ENCODE measurements at regions not wholly inside any gene's neighbourhood (a gene's known extent, or its start where the extent isn't known, plus 50 kb on each side); places are given as distances from the start of the nearest gene placed in this dataset.

DNA sequence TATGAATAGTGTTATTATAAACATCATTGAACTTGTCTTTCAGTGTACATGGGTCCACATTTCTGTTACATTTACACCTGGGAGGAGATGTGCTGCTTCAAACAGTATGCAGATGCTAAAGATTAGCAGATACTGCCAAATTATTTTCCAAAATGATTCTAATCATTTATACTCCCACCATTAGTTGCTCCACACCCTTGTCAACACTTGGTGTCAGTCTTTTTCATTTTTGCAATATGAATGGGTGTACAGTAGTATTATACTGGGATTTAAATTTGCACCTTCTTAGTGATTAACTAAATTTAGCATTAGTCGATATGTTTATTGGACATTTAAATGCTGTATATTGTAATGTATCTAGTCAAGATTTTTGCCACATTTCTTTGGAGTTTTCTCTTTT, 131.6 kb upstream of the GRID2 start:
- Histone ChIP-seq H3K27ac (ENCODE audit: low read depth, low read length) (no peak overlapping the region), H3K4me3 (ENCODE audit: low read depth, low read length) (no peak overlapping the region), H3K9me3 (ENCODE audit: control insufficient read depth, insufficient read depth, low read length) (no peaks in the 10 kb centered on the region), H3K27me3 (ENCODE audit: control insufficient read depth, insufficient read depth, low read length) (no peaks in the 10 kb centered on the region)
- TF ChIP-seq CTCF (IDR thresholded peaks at IDR 0.05; ENCODE audit: low read depth, low read length): peak; percentile 47
- DNase-seq (ENCODE audit: low read depth, low spot score): no peak
- POLR2A ChIA-PET: no interaction called here
- CTCF ChIA-PET: no interaction called here

GRCh38 chr4:92175250-92175649, 128.5 kb upstream of the GRID2 start:
- no peak for DNase-seq (ENCODE audit: low read depth, low spot score)
- H3K27me3 ChIP-seq (ENCODE audit: control insufficient read depth, insufficient read depth, low read length): no peaks in the 10 kb centered on the region
- no peak overlapping the region for H3K27ac ChIP-seq (ENCODE audit: low read depth, low read length)
- TF ChIP-seq CTCF (IDR thresholded peaks at IDR 0.05; ENCODE audit: low read depth, low read length): no peak
- H3K4me3 ChIP-seq (ENCODE audit: low read depth, low read length): no peak overlapping the region
- POLR2A ChIA-PET: no interaction called here
- no peaks in the 10 kb centered on the region for H3K9me3 ChIP-seq (ENCODE audit: control insufficient read depth, insufficient read depth, low read length)
- CTCF ChIA-PET: no interaction called here

DNA sequence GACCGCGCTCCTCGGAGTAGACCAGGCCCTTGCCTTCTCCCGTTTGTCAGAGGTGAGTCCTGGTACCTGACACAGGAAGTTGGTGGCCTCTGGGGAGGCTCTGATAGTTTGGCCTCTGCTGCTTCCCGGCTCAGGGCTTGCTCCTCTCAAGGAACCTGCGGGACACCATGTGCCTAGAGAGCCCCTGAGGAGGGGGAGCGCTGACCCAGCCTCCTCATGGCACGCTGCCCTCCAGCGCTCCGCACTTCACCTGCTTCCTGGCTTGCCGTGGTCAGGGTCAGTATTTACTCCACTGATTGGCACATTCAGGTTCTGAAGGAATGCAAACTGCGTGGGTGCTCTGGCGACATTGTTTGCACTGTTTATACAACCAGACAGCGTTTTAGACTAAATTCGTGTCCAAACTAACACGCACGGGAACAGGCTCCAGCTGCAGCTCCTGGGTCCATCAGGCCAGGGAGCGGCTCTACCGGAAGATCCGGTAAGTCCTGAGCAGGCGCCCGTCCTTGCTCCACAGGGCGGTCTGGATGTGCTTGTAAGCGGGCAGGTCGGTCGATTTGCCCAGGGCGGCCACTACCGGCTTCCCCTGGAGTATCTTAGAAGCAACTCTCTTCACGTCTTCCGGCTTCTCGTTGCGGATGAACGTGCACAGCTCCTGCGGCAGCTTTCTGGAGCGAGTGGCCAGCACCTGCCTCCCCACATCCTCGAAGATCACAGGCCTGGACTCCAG, 121.6 kb upstream of the GRID2 start:
- ChIA-PET CTCF (no interaction called here), POLR2A (no interaction called here)
- peaks cover 17% of the 10 kb centered on the region for H3K9me3 ChIP-seq (ENCODE audit: control insufficient read depth, insufficient read depth, low read length)

DNA sequence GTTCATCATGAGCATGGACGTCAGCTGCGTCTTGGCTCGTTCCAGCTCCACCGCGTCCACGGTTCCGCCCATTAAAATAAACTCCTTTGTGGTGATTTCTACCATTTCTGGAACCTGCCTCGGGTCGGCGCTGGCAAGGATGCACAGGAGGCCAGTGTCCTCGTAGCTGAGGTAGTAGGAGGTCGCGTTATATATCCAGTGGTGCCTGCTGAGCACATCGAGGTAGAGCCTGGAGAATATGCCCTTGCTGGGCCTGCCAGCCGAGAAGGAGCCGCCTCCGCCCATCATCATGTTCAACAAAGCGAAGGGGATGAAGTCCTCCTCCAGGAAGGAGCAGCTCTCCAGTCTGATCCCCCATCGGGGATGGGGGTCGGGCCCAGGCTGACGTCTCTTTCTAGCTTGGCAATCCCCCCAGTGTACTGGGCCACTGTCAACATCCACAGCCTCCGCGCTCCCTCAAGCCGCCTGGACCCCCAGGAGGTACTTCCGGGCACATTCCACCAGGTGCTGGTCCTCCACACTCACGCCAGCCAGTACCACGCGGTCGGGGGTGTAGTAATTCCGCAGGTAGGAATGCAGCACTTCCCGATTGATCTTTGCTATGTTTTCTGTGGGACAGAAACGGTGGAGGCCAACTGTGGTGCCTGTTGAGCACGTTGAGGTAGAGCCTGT, 120.9 kb upstream of the GRID2 start:
- TF ChIP-seq CTCF (IDR thresholded peaks at IDR 0.05; ENCODE audit: low read depth, low read length): no peak
- ChIA-PET CTCF (no interaction called here), POLR2A (no interaction called here)
- H3K27ac ChIP-seq (ENCODE audit: low read depth, low read length): no peak overlapping the region
- H3K9me3 ChIP-seq (ENCODE audit: control insufficient read depth, insufficient read depth, low read length): peaks cover 17% of the 10 kb centered on the region
- no peaks in the 10 kb centered on the region for H3K27me3 ChIP-seq (ENCODE audit: control insufficient read depth, insufficient read depth, low read length)
- no peak overlapping the region for H3K4me3 ChIP-seq (ENCODE audit: low read depth, low read length)
- no peak for DNase-seq (ENCODE audit: low read depth, low spot score)

More for the DNA sequence above, 121.6 kb upstream of the GRID2 start:
- DNase-seq (ENCODE audit: low read depth, low spot score): no peak
- H3K27ac ChIP-seq (ENCODE audit: low read depth, low read length): no peak overlapping the region
- H3K27me3 ChIP-seq (ENCODE audit: control insufficient read depth, insufficient read depth, low read length): no peaks in the 10 kb centered on the region
- no peak for TF ChIP-seq CTCF (IDR thresholded peaks at IDR 0.05; ENCODE audit: low read depth, low read length)
- no peak overlapping the region for H3K4me3 ChIP-seq (ENCODE audit: low read depth, low read length)

DNA sequence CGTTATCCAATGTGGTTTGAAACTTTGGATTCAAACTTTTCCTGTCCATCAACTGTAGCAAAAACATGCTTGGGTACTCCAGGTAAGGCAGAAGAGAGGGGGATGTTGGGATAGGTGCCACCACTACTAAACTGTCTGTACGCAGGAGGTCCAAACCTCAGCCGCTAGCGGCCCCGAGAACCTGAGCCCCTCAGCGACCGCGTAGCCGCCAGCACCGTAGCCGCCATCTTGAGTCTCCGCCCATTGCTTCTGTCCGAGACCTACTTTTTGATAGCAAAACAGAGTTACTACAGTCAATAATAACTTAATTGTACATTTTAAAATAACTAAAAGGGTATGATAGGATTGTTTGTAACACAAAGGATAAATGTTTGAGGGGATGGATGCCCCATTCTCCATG, 119.9 kb upstream of the GRID2 start:
- Histone ChIP-seq H3K27ac (ENCODE audit: low read depth, low read length) (no peak overlapping the region), H3K27me3 (ENCODE audit: control insufficient read depth, insufficient read depth, low read length) (no peaks in the 10 kb centered on the region), H3K9me3 (ENCODE audit: control insufficient read depth, insufficient read depth, low read length) (peaks cover 17% of the 10 kb centered on the region), H3K4me3 (ENCODE audit: low read depth, low read length) (no peak overlapping the region)
- no peak for TF ChIP-seq CTCF (IDR thresholded peaks at IDR 0.05; ENCODE audit: low read depth, low read length)
- ChIA-PET POLR2A (no interaction called here), CTCF (interaction anchor here (0.6 kb wide), 1 partner anchor 204 kb away, joined by 3 read pairs; no protein-coding TSS in a partner anchor)
- DNase-seq (ENCODE audit: low read depth, low spot score): no peak

Data from AG04450 (cell line).